Endothelial cell of umbilical vein (primary cell): ENCODE measurements at regions not wholly inside any gene's neighbourhood (a gene's known extent, or its start where the extent isn't known, plus 50 kb on each side); places are given as distances from the start of the nearest gene placed in this dataset.

ENCODE experiments used
- EZH2 ChIP-seq: IDR thresholded peaks from 2 replicates; pipeline ENCODE4 v1.6.1; 2012; ENCODE audit warnings: borderline replicate concordance, low read depth, mild to moderate bottlenecking, moderate library complexity, low read length, inconsistent platforms; ENCODE audit not compliant: severe bottlenecking
- POLR2A ChIP-seq: IDR thresholded peaks from 2 replicates; pipeline ENCODE4 v1.6.1; 2012; ENCODE audit warnings: low read depth, mild to moderate bottlenecking, control low read depth, low read length
- POLR2AphosphoS5 ChIP-seq: IDR thresholded peaks from 2 replicates; pipeline ENCODE4 v1.6.1; 2012; ENCODE audit warnings: low read depth, mild to moderate bottlenecking, control low read depth, low read length, moderate library complexity; ENCODE audit not compliant: insufficient read depth
- TF ChIP-seq, protein P1 (sequence below), 2 donors: IDR thresholded peaks; 1 replicate in 1 of 2; 2 replicates in 1 of 2; pipeline ENCODE4 v1.5.1; 2011; ENCODE audit warnings: low read length in 2 of 2, mild to moderate bottlenecking in 2 of 2, moderate library complexity in 2 of 2, control low read depth in 1 of 2, inconsistent platforms in 1 of 2, low read depth in 1 of 2; ENCODE audit not compliant: insufficient read depth in 1 of 2; ENCODE audit errors: extremely low read depth in 1 of 2
- TF ChIP-seq, protein P2 (sequence below): IDR thresholded peaks from 2 replicates; pipeline ENCODE4 v1.6.1; 2011; ENCODE audit not compliant: insufficient read depth, insufficient read length

DNA sequence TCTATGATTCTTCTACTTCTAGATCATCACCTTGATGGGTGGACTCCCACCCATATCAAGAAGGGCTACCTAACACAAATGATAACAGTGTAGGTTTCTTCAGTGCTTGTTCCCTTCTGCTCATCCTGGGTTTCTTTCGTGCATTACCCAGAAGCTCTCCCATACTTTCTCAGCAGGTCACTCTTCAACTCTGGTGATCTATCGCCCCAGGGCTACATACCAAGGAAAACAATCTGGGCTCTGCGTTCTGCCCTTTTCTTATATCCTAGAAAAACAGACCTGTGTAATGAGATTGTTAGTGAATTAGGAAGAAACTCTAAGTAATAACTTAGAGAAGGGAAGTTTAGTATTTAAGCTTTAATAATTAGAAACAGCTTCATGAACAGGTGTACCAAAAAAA lies 370.6 kb upstream of the SPAG17 start:
- TF ChIP-seq, protein P1, sequence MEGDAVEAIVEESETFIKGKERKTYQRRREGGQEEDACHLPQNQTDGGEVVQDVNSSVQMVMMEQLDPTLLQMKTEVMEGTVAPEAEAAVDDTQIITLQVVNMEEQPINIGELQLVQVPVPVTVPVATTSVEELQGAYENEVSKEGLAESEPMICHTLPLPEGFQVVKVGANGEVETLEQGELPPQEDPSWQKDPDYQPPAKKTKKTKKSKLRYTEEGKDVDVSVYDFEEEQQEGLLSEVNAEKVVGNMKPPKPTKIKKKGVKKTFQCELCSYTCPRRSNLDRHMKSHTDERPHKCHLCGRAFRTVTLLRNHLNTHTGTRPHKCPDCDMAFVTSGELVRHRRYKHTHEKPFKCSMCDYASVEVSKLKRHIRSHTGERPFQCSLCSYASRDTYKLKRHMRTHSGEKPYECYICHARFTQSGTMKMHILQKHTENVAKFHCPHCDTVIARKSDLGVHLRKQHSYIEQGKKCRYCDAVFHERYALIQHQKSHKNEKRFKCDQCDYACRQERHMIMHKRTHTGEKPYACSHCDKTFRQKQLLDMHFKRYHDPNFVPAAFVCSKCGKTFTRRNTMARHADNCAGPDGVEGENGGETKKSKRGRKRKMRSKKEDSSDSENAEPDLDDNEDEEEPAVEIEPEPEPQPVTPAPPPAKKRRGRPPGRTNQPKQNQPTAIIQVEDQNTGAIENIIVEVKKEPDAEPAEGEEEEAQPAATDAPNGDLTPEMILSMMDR (IDR thresholded peaks at IDR 0.05; ENCODE audit: extremely low read depth in 1 of 2, insufficient read depth in 1 of 2, low read depth in 1 of 2, low read length in 2 of 2): no peak
- no peak for TF ChIP-seq POLR2AphosphoS5
- TF ChIP-seq POLR2A: no peak
- TF ChIP-seq EZH2: no peak
- TF ChIP-seq, protein P2, sequence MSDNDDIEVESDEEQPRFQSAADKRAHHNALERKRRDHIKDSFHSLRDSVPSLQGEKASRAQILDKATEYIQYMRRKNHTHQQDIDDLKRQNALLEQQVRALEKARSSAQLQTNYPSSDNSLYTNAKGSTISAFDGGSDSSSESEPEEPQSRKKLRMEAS: no peak
